GM12878 (cell line): ENCODE measurements at regions not wholly inside any gene's neighbourhood (a gene's known extent, or its start where the extent isn't known, plus 50 kb on each side); places are given as distances from the start of the nearest gene placed in this dataset.

Source experiments
- ATAC-seq: fragments of 200-7000 bp; cut with Tn5 transposase; 3 replicates; pipeline ENCODE4 v1.9.1; 2020; ENCODE audit warnings: mild to moderate bottlenecking, moderate library complexity
- BruUV-seq: library from RNA; stranded (reverse); fragments of 400-500 nt; replicated peaks from 2 replicates; lab custom pipeline; 2021; lab: Mats Ljungman, UMichigan
- CTCF ChIA-PET: fragments of 300-600 bp; sonication (Branson Sonifier 250); formaldehyde crosslinking; extraction: SDS; loops from one replicate; lab custom pipeline; 2021; ENCODE audit warnings: inconsistent platforms; lab: Yijun Ruan, JAX
- POLR2A ChIA-PET: fragments of 350-600 bp; formaldehyde crosslinking; extraction: SDS; loops from one replicate; lab custom pipeline; 2021; ENCODE audit warnings: inconsistent platforms; lab: Charles Lee
- RAD21 ChIA-PET: fragments of 300-600 bp; sonication (Branson Sonifier 250); formaldehyde crosslinking; loops from one replicate; lab custom pipeline; 2023; ENCODE audit warnings: antibody characterized with exemption; ENCODE audit not compliant: unreplicated experiment; lab: Charles Lee
- SMC1A ChIA-PET: fragments of 300-600 bp; sonication (Branson Sonifier 250); formaldehyde crosslinking; loops from one replicate; lab custom pipeline; 2023; ENCODE audit not compliant: unreplicated experiment, uncharacterized antibody; lab: Charles Lee
- DNase-seq: peaks from one replicate; pipeline ENCODE4 v3.0.0-alpha.2; 2011; ENCODE audit warnings: low read depth, low spot score
- FAIRE-seq: peaks from 3 replicates; lab custom pipeline; 2011; peaks lifted over from hg19 to GRCh38; lab: Jason Lieb, UNC
- H2AFZ ChIP-seq: 2 replicates; pipeline ENCODE4 v1.6.0; 2011; ENCODE audit warnings: low read depth, low read length, control low read depth; ENCODE audit not compliant: control insufficient read depth
- H3K27ac ChIP-seq: 2 replicates; pipeline ENCODE4 v1.5.1; 2011; ENCODE audit warnings: control low read depth; ENCODE audit not compliant: control insufficient read depth, insufficient read depth
- H3K27me3 ChIP-seq, 2 experiments: replicated peaks in 1 of 2; 2 replicates each; pipeline versions ENCODE4 v1.6.0 to v1.6.1; 2011; ENCODE audit warnings: low read length in 1 of 2; ENCODE audit not compliant: control insufficient read depth in 2 of 2, insufficient read depth in 2 of 2
- H3K36me3 ChIP-seq, 2 experiments: 2 replicates each; pipeline ENCODE4 v1.5.1; 2011; ENCODE audit warnings: low read length in 1 of 2; ENCODE audit not compliant: control insufficient read depth in 2 of 2, insufficient read depth in 2 of 2
- H3K4me1 ChIP-seq: 2 replicates; pipeline ENCODE4 v1.6.1; 2011; ENCODE audit warnings: mild to moderate bottlenecking, low read length, moderate library complexity, mixed read lengths; ENCODE audit not compliant: control insufficient read depth, insufficient read depth
- H3K4me2 ChIP-seq: 2 replicates; pipeline ENCODE4 v1.6.0; 2011; ENCODE audit warnings: control low read depth; ENCODE audit not compliant: control insufficient read depth, insufficient read depth
- H3K4me3 ChIP-seq: fragments of 200-600 bp; sonication (generic); 2 replicates; pipeline ENCODE4 v1.5.1; 2016
- H3K79me2 ChIP-seq: 2 replicates; pipeline ENCODE4 v1.6.0; 2011; ENCODE audit warnings: low read length; ENCODE audit not compliant: control insufficient read depth, insufficient read depth
- H3K9ac ChIP-seq: 2 replicates; pipeline ENCODE4 v1.8.0; 2011; ENCODE audit warnings: low read length, control low read depth, mixed read lengths; ENCODE audit not compliant: control insufficient read depth, insufficient read depth
- H3K9me3 ChIP-seq: replicated peaks from 3 replicates; pipeline ENCODE4 v1.5.1; 2011; ENCODE audit warnings: mild to moderate bottlenecking, low read length; ENCODE audit not compliant: control insufficient read depth, insufficient read depth
- H4K20me1 ChIP-seq: 2 replicates; pipeline ENCODE4 v1.6.0; 2011; ENCODE audit not compliant: control insufficient read depth, insufficient read depth
- HDAC2 ChIP-seq: fragments of 200-600 bp; sonication (generic); IDR thresholded peaks from 2 replicates; pipeline ENCODE4 v1.6.1; 2017
- IKZF2 ChIP-seq, 2 experiments: fragments of 450-650 bp; IDR thresholded peaks; 2 replicates each; pipeline ENCODE4 v1.6.1; 2017; ENCODE audit warnings: mild to moderate bottlenecking in 2 of 2, moderate library complexity in 2 of 2
- KAT2A ChIP-seq: conservative IDR thresholded peaks from 2 replicates; pipeline ENCODE4 v1.6.1; 2011; ENCODE audit warnings: low read depth, low read length; ENCODE audit not compliant: control insufficient read depth
- MAX ChIP-seq: IDR thresholded peaks from 2 replicates; pipeline ENCODE4 v1.6.1; 2012; ENCODE audit warnings: low read depth, low read length, improper control_type of control experiment
- MTA2 ChIP-seq: fragments of 450-650 bp; IDR thresholded peaks from 2 replicates; pipeline ENCODE4 v1.6.1; 2016; ENCODE audit warnings: low read depth, mild to moderate bottlenecking, moderate library complexity
- PAX5 ChIP-seq: IDR thresholded peaks from 2 replicates; pipeline ENCODE4 v1.6.1; 2011; ENCODE audit warnings: low read depth, low read length, borderline replicate concordance
- PBX3 ChIP-seq: IDR thresholded peaks from 2 replicates; pipeline ENCODE4 v1.6.1; 2011; ENCODE audit warnings: mild to moderate bottlenecking, low read depth, low read length, moderate library complexity; ENCODE audit not compliant: insufficient replicate concordance
- REST ChIP-seq: IDR thresholded peaks from 2 replicates; pipeline ENCODE4 v1.6.1; 2012; ENCODE audit warnings: mild to moderate bottlenecking, low read depth, low read length
- SREBF1 ChIP-seq: IDR thresholded peaks from 2 replicates; pipeline ENCODE4 v1.6.1; 2012; ENCODE audit warnings: mild to moderate bottlenecking, low read length
- USF2 ChIP-seq: IDR thresholded peaks from 2 replicates; pipeline ENCODE4 v1.6.1; 2011; ENCODE audit warnings: low read depth, low read length, improper control_type of control experiment, borderline replicate concordance
- ZNF384 ChIP-seq: IDR thresholded peaks from 2 replicates; pipeline ENCODE4 v1.6.1; 2012; ENCODE audit warnings: low read depth, mild to moderate bottlenecking, low read length, improper control_type of control experiment, borderline replicate concordance
- WGBS: methylation state at CpG from one replicate; pipeline ENCODE4 v1.1.6; 2016; ENCODE audit warnings: low lambda C conversion rate; ENCODE audit not compliant: insufficient replicate concordance, insufficient coverage; ENCODE audit errors: missing lambda C conversion rate; 5-methylcytosine and 5-hydroxymethylcytosine counted together
- in situ Hi-C: fragments of 300-500 bp; cut with MboI; formaldehyde crosslinking; loops from 9 replicates; pipeline ENCODE4 v1.14.3; 2018; ENCODE audit warnings: mixed read lengths
- intact Hi-C: fragments of 100-400 bp; cut with micrococcal nuclease; formaldehyde crosslinking; loops from one replicate; pipeline ENCODE4 v1.14.2; 2022; ENCODE audit not compliant: unreplicated experiment

GRCh38 chr2:76448956-76449355 is 738.2 kb upstream of the GCFC2 start:
- Histone ChIP-seq H3K4me2 (no peak overlapping the region), H3K27ac (no peak overlapping the region), H3K27me3 (no peaks in the 10 kb centered on the region), H3K79me2 (no peaks in the 10 kb centered on the region), H2AFZ (no peak overlapping the region), H4K20me1 (no peaks in the 10 kb centered on the region), H3K4me1 (0 out of 2 replicates have a peak, but pooled peaks cover 3% of the 10 kb centered on the region), H3K9ac (no peak overlapping the region), H3K9me3 (no peaks in the 10 kb centered on the region; the same call in 2 of the 3 replicates), H3K4me3 (no peak overlapping the region), H3K36me3 (no peaks in the 10 kb centered on the region)
- SMC1A ChIA-PET = interaction anchor here (0.9 to 5.7 kb wide), 5 partner anchors 10 to 151 kb away, joined by 3 to 38 read pairs (median 6); no protein-coding TSS in a partner anchor
- DNase-seq (no peak), ATAC-seq (no peak), FAIRE-seq (no peak)
- WGBS = 82% methylated on average over 1 of the region's 1 CpG
- intact Hi-C loops = no loop called here
- in situ Hi-C loops = no loop called here
- no TSS peak for BruUV-seq
- POLR2A ChIA-PET = interaction anchor here (1.5 kb wide), 1 partner anchor 33 kb away, joined by 4 read pairs; no protein-coding TSS in a partner anchor
- CTCF ChIA-PET = interaction anchor here (0.6 to 4.2 kb wide), 5 partner anchors 19 to 648 kb away, joined by 3 to 19 read pairs (median 4); no protein-coding TSS in a partner anchor
- RAD21 ChIA-PET = interaction anchor here (1.4 to 3.1 kb wide), 2 partner anchors 18 to 33 kb away, joined by 5 to 22 read pairs; no protein-coding TSS in a partner anchor
- TF ChIP-seq PBX3 (no peak), PAX5 (no peak), ZNF384 (no peak), SREBF1 (no peak), IKZF2 (IDR thresholded peaks at IDR 0.05) (no peak), REST (no peak), KAT2A (no peak), USF2 (no peak), MTA2 (no peak), MAX (no peak), HDAC2 (no peak)
